Eye (tissue), 1 donor: ENCODE measurements at regions not wholly inside any gene's neighbourhood (a gene's known extent, or its start where the extent isn't known, plus 50 kb on each side); places are given as distances from the start of the nearest gene placed in this dataset.
A peak's percentile ranks its signal among the peaks of the same experiment; 100 is the strongest.

ENCODE experiments used
- DNase-seq: peaks from one replicate; pipeline ENCODE4 v3.0.0-alpha.2; 2015

DNA sequence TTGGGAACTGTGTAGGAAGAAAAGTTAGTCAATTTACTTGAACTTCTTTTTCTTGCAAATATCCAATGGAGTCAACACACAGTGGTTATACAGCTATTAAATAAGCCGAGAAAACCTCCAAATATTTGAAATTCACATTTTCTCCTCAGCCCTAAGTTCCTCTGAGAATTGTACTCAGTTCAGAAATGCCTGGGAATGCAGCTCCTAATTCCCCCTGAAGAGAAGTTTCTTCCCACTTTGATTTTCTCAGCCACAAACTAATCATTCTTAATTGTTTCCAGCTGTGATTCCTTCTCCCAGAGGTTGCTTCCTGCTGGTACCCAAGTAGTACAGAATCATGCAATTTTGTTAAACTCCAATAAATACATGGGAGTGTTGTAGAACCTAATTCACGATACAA, 246.1 kb upstream of the MIR17HG start:
- peak; percentile 60 for DNase-seq

DNA sequence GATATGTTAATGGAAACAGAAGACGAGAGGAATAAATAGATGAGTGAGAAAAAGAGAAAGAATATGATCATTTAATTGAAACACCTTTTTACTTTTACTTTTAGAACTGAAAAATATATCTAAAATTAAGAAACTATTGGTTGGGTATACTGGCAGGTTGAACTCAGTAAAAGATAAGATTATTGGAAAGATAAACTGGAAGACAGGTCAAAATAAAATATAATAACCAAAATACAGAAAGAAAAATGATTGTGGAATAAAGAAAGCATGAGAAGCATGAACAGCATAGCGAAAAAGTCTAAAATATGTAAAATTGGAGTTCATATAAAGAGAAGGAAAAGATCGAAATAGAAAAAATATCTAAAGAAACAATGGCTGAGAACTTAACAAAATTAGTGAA, 242.2 kb upstream of the MIR17HG start:
- DNase-seq = no peak

DNA sequence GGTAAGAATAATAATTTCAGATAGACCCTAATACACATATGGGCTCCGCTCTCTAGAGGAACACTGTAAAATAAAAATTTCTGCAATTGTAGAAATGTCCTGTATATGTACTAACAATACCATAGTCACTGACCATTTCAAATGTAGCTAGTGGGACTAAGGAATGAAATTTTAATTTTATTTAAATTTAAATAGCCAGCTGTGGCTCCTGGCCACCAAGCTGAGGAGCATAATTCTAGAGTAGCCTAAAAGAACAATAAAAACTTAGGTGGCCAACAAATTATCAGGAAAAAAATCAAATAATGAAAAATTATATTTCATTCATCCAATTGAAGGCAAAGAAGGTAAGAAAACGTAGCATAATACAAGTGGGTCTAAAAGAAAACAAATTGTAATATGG, 240.9 kb upstream of the MIR17HG start:
- no peak for DNase-seq

DNA sequence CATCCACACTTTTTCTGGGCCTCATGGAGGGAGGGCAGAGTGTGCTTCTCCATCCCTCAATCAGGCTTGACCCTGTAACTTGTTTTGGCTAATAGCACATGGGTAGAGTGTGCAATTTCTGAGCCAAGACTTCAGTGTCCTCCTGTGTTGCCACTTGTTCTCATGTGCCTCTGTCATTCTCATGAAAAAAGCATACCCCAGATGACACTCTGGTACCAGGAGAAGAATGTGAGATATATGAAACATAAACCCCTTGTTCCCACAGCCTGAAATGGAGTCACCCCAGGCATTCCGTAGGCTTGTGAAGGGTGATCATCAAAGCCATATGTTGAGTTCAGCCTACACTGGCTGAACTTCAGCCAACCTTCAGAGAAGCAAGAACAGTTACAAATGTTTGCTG, 239.2 kb upstream of the MIR17HG start:
- DNase-seq = no peak

DNA sequence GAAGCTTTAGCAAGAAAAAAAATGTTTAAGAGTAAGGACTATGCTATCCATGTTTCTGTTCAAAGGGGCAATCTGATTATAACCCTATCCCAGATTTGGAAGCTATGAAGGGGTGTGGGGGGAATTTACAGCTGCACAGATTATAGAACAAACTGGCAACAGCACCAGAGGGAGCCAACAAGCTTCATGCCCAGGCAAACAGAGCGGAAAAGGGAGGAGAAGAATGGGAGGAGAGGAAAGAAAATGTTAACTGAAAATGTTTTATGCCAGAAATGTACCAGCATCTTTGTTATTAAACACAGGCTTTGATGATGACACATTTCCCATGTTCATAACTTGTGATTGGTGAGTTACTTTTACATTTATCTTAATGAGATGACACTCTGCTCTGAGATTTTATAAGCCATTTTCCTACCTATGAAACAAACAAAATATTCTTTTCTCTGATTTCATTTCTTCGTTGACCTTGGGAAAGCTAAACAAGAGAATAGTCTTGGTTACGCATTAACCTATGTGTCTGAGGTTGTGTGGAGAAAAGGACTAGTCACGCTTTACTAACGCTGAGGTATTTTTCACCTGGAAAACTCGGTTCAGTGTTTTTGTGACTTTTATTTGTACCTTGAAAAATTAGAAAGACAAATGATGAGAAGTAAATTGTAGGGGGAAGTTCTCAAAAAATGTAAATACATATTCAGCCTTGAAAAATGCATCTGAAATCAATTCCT, 235.8 kb upstream of the MIR17HG start:
- peak; percentile 35 for DNase-seq

DNA sequence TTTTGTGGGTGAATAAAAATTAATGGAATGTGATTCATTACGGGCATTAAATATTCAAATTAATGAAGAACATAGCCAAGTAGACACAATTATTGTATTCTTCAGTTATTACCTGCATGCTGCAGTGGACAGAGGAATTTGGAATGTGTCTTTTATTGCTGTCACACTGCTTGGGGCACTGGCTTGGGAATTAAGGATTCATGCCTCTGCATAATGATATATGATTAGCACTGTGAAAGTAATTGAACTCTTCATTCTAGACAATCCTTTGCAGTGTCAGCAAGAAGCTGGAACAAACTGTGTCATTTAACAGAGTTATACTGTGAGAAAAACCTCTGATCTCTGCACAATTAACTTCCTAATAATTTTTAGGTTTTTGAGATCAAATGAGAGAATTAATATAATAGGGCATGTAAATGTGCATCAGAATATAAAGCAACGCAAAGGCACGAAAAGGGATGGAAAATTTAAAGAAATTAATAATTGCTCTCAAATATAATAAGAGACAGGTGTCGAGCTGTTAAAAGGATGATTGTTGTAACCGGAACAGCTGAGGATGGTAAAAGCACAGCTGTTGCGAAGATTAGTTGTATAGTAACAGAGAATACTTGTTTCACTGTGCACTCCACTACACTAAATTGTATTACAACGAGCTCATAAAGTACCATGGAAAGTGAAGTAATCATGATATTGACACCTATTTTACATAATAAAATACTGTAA, 235.1 kb upstream of the MIR17HG start:
- DNase-seq = peak; percentile 44

DNA sequence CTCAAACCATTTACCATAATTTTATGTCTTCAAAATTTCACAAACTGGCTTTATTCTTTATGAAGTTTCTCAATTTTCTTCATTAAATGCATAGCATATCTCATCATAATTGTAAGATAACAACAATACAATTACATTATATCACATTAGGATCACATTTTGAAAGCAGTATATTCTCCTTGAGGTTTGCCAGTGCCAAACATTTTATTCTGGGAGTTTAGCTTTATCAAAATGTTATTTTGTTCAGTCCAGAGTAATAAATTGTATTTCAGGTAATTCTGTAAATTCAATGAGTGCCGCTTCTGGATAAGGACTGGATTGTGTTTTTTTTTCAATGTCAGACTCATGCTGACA, 234.6 kb upstream of the MIR17HG start:
- DNase-seq = no peak

DNA sequence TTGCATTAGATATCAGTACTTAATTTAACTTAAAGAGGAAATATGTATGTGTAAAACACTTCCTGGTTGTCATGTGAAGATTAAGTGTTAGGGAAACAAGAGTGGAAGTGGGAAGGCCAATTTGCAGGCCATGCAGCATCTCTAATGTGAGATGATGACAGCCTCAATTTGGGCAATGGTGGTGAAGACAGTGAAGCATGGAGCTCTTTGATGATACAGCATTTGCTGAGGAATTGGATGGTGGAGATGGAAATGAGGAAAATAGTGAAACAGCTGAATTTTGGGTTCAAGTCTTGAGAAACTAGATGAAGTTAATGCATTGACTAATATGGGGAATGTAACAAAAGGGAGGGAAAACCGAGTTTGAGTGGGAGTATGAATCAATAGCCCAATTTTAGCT, 231.7 kb upstream of the MIR17HG start:
- no peak for DNase-seq

DNA sequence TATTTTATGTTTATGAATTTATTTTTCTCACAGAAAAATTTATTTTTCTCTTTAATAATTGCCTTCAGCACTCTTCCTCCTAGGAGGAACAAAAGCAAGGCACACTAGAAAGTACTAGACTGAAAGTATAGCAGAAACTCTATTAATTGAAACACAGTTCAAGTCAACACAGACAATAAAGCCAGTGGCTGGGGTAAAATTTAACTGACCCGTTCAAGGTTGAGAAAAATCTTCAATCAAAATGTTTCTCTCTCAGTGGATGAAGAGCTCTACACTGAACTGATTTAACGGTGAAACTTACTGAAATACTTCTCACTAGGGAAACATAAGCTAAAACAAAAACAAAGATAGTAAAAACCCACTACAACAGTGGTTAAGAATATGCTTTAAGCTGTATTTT, 230.1 kb upstream of the MIR17HG start:
- DNase-seq = no peak

DNA sequence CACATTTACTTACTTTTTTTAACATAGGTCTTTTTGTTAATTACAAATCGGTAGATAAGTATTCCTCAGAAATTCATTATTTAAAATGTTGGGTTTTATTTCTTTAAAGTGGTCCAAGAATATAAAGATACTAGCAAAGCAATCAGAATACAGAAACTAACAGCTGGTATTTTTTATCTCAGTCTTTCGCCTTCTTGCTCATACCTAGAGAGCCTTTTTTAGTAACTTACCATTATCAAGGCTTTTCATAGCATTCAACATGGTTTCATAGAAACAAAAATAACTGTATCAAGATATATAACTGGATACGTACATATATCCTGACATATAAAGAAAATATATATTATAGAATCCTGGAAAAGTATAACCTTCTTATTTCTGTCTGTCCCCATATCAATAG, 227.8 kb upstream of the MIR17HG start:
- DNase-seq = no peak

DNA sequence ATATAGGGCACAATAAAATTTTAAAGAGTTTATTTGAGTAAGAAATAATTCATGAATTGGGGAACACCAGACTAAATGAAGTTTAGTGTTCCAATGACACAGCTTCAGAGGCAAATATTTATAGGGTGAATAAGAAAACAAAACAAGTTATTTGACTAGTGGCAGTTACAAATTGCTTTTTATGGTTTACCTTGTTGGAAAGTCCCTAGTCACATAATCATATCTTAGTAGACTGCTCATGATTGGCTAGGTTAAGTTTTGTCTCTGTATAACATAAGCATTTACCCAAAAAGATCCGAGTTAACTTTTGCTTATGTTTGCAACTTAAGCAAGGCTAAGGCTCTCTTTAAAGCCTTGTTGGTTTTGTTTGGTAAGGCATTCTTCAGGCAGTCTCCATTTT, 224.7 kb upstream of the MIR17HG start:
- DNase-seq = no peak

DNA sequence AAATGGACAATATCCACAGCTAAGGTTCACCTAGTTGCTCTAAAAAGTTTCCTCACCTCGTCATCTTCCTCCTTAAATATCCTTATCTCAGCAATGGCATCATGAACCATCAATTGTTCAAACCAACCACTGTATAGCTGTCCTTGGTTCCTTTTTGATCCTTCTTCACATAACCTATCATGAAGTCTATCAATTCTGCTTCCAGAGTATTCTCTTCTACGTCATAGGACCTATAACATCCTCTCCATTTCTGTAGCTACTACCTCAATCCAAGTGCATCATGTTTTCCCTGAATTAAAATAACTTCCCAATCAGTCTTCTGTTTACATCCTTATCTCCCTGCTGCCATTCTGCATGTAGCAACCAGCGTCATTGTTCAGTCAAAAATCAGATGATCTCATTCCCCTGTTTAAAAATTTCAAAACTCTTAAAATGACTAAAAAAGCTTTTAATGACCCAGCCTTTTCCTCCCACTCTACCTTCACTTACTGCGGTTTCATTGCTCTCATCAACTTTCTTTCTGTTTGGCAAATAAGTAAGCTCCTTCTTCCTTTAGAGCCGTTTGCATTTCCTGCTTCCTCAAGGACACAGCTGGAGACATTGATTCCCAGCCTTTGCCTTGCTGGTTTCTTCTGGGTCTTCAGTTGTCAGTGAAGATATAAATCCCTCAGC, 223.9 kb upstream of the MIR17HG start:
- no peak for DNase-seq

DNA sequence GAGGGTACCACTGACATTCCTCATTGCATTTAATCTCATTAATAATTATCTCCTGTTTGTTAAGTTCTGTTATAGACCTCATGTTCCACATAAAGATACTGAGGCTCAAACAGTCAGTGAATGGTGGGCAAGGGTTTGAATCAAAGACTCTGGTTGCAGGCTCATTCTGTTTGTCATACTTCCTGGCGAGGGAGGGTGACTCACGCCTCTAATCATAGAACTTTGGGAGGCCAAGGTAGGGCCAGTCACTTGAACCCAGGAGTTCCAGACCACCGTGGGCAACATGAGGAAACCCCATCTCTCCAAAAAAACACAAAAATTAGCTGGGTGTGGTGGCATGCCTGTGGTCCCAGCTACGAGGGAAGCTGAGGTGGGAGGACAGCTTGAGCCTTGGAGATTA, 220.7 kb upstream of the MIR17HG start:
- no peak for DNase-seq

DNA sequence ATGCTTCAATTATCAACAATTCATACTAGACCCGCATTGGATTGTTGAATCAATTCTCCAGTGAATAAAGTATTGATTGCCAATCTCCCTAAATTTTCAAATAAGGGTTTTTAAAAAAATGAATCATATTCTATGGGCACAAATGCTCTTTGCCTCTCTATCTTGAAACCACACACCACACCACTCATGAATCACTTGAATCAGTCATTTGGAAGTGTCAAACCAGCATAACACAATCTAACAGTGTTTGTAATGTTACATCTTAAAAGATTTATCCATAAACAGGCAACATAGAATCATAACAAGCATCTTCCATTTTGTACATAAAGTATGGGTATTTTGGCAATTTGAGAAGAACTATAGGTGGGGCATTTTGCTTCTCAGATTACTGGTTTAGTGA, 219.5 kb upstream of the MIR17HG start:
- no peak for DNase-seq

DNA sequence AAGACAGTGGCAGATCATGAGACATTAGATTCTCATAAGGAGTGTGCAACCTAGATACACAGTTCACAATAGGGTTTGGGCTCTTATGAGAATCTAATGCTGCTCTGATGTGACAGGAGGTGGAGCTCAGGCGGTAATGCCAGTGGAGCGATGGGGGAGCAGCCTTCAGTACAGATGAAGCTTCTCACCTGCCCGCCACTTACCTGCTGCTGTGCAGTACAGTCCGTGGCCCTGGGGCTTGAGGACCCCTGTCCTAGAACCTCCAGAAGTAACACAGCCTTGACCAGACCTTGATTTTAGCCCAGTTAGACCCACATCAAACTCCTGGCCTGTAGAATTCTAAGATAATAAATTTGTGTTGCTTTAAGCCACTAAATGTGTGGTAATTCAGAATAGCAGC, 215.1 kb upstream of the MIR17HG start:
- DNase-seq = no peak

DNA sequence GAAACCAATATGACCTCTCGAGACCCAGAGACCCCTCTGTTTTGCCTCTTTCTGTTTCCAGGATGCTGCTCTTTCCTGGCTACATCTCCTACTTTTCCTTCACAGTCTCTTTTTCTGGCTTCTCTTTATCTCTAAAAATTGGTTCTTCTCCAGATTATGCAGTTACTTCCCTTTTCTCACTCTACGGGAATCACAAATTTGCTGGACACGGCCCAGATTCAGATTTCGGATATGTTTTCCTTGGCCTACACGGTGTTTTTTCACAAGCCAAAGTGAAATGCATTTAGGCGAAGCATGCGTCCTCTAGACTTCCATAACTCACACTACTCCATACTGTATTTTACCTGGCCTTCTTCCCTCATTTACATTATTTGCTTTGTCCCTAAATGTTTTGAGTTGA, 214.7 kb upstream of the MIR17HG start:
- DNase-seq = peak; percentile 52

DNA sequence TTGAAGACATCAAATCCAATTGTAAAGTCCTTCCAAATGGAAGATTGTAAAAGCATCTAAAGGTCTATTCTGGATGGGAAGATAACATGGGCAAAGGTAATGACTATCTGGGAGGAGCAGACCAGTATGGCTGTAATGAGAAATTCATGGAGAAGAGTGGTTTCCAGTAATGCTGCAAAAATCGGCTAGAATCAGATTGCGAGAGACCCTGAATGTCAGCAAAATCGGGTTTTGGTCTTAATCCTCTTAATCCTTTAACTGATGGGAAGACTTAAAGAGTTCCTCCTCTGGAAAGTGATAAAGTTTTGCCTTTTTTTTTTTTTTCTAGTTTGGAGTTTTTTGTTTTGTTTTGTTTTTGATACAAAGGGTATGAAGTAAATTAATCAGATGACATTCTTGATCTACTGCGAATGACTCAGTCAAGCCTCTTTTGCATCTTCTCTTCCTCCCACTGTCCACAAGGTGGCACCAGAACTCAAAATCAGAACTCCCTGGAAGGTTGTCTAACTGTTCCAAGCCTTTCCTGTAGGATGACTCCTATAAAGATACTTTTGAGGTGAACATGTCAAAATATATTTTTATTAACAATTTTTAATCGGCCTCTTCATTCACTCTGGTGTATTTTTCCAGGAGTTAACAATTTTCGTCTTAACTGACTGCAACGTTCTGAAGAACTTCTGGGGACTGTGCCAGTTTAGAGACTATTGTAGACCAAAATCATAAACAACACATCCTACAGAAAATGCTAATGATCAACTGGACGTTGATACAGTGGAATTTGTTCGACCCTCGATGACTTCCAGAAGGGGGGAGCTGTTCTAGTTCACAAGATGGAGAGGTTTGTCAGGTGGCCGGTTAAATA, 213.3 kb upstream of the MIR17HG start:
- peak; percentile 75 for DNase-seq

DNA sequence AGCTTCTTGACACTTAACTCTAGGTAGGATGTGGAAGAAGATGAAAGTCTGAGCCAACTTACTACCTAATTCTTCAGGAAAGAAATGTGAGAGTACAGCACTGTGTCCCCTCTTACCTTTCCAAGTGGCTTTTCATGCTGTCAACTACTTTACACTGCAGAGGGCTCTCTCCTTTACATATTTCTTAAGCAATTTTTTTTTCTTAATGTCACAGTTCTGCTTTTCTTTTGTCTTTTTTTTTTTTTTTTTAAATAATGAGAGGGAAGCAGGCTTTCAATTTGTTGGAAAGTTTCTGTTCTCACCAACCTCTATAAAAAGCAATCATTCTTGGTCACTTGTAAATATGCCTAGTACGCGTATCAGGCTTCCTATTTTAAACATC, 212.7 kb upstream of the MIR17HG start:
- no peak for DNase-seq

DNA sequence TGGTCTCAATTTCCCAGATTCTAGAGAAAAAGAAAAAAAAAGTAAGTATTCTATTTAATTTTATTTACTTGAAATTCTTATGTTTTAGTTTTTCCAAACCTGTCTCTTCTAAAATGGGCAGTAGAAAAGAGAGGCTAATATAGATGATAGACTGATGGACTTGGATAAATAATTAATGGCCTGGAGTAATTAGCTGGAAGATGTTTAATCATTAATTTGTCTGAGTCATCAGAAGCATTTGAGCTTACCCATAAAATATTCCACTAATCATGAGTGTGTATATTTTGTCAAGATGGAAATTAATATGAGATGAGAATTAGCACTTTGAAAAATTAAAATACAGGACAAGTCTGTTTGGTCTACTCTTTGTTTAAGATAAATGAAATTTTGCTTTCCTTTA, 212.1 kb upstream of the MIR17HG start:
- no peak for DNase-seq

DNA sequence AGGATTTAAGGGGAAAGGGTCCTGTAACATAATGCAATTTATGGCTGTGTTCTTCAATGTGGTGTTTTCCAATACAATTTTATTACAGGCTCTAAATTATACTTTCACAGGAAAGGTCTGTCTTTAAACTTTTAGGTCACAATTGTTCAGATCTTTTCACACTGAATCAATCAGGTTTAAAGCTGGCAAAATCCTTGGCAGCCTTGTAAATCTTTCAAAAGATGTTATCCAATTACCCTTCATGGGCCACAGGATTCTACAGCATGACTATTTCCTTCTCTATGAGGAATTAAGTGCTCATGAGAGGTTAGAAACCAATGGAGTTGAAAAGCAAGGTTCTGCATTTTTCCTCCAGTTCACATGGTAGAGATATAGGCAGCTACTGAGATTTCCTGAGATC, 211.5 kb upstream of the MIR17HG start:
- peak; percentile 37 for DNase-seq

DNA sequence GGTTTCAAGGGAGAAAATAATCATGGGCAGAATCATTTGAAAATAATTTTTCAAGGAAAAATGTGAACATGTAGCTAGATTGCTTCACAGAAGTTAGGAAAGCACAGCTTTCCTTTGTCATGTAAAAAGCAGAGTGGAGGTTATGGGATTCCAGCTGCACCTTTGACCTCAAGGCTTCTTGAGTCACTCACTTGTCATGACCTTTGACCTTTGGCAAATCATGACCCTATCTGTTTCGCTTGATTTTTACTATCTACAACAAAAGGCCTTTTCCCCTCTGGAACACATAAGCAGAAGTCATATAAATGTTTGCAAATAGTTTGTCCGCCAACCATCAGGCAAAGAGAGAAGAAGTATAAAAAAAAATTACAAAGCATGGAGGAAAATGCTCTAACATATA, 210.7 kb upstream of the MIR17HG start:
- no peak for DNase-seq

DNA sequence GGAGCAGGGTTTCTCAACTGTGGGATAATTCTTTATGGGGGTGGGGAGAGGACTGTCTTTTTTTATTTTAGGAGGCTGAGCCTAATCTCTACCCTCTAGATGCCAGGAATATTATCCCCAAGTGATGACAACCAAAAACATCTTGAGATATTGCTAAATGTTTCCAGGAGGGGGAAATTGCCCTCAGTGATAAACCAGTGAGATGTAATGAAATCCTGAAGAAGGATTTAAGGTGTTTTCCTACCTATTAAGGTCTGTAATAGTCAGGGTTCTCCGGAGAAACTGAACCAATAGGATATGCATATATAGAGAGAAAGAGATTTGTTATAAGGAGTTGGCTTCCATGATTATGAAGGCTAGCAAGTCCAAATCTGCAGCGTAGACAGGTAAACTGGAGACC, 208.3 kb upstream of the MIR17HG start:
- DNase-seq = no peak

DNA sequence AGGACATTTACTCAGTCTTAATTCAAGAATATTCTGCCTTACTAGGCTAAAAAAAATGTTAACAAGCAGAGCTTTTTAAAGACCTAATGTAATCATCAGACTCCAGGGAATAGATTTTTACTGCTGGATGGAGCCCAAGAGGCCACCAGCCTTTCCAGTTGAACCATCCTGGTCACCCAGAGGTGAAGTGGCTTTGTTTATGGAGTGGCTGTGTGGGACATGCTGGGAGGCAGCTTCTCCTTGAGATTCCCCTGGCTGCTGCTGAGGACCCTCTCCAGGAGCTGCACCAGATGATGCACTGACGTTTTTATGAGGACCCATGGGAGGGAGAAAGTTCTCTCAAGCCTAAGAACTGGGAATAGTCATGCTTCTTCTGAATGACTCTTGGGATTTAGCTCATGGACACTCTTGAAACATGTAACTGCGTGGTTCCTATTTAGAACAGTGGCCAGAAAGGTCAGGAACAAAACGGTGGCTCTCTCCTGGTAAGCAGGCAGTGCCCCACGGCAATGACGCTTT, 205.9 kb upstream of the MIR17HG start:
- no peak for DNase-seq
